C4-2B (cell line): ENCODE measurements at regions not wholly inside any gene's neighbourhood (a gene's known extent, or its start where the extent isn't known, plus 50 kb on each side); places are given as distances from the start of the nearest gene placed in this dataset.

Experiments used
- ZFX ChIP-seq: fragments of 450-650 bp; IDR thresholded peaks from 2 replicates; pipeline ENCODE4 v1.6.1; 2017
- TF ChIP-seq, protein P1 (sequence below): fragments of 450-650 bp; conservative IDR thresholded peaks from 2 replicates; pipeline ENCODE4 v1.5.1; 2017; ENCODE audit warnings: mild to moderate bottlenecking

- TF ChIP-seq, protein P1, sequence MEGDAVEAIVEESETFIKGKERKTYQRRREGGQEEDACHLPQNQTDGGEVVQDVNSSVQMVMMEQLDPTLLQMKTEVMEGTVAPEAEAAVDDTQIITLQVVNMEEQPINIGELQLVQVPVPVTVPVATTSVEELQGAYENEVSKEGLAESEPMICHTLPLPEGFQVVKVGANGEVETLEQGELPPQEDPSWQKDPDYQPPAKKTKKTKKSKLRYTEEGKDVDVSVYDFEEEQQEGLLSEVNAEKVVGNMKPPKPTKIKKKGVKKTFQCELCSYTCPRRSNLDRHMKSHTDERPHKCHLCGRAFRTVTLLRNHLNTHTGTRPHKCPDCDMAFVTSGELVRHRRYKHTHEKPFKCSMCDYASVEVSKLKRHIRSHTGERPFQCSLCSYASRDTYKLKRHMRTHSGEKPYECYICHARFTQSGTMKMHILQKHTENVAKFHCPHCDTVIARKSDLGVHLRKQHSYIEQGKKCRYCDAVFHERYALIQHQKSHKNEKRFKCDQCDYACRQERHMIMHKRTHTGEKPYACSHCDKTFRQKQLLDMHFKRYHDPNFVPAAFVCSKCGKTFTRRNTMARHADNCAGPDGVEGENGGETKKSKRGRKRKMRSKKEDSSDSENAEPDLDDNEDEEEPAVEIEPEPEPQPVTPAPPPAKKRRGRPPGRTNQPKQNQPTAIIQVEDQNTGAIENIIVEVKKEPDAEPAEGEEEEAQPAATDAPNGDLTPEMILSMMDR: no peak
- TF ChIP-seq ZFX: no peak
Measured at GRCh38 chr4:126489826-126490463, 1142.8 kb upstream of the INTU start.
